NCI-H748 treated with DMSO at 0.1 percent for 48 hours (cell line): ENCODE measurements at regions not wholly inside any gene's neighbourhood (a gene's known extent, or its start where the extent isn't known, plus 50 kb on each side); places are given as distances from the start of the nearest gene placed in this dataset.
A peak's percentile ranks its signal among the peaks of the same experiment; 100 is the strongest.

Experiments used
- DNase-seq: peaks from one replicate; lab custom pipeline; 2025; lab: John Stamatoyannopoulos, UW

DNA sequence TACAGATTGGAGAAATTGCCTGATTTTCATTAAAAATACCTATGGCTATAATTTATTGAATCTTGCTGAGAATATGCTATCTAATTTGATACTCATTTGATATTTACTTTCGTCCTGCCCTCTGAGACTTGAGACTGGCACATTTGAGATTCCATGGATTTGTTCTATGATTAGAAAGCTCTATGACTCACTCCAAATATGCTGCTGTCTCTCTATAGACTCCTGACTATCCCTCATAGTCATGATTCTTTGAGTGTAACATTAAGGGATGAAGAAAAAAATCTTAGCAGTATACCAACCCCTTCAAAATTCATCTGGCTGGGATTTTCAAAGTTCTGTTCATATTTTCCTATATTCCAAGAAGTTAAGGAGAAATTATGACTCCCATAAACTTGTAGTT is 191.9 kb downstream of the LRIG3 start:
- DNase-seq, result no peak

DNA sequence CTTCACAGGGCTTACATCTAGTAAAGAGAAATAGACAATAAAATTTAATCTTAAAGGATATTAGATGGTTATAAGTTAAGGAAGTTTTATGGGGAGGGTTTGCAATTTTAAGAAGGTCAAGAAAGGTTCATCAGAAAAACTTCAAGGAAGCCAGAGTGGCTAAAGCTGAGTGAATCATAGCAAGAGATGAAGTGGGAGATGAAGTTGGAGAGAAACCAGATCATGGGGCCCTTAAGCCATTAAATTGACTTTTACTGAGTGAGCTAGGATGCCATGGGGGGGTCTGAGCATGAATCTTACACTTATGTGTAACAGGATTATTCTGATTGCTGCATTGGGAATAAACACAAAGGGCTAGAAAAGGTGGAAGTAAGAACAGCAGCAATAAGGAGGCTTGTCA is 189.2 kb downstream of the LRIG3 start:
- no peak for DNase-seq

DNA sequence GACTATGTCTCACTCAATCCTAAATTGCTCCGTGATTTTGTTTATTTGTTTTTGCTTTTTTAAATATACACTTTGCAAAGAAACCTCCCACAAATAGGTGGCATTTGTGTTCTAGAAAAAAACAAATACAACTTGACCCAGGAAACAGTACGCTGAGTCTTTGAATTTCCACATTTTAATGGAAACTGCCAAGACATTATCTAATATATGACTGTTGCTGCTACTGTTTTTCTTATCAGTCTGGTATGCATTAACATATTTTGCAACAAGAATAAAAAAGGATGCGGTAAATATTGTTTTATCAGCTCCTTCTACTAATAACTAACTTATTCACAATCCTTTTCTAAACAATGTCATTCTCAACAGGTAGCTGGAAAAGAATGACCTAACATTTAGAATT is 187.4 kb downstream of the LRIG3 start:
- no peak for DNase-seq

DNA sequence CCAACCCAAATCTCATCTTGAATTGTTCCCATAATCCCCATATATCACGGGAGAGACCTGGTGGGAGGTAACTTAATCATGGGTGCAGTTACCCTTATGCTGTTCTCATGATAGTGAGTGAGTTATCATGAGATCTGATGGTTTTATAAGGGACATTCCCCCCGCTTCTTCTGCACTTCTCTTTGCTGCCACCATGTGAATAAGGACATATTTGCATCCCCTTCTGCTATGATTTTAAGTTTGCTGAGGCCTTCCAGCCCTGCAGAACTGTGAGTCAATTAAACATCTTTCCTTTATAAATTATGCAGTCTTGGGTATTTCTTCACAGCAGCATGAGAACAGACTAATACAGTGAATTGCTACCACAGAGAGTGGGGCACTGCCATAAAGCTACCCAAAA is 179.1 kb downstream of the LRIG3 start:
- no peak for DNase-seq

DNA sequence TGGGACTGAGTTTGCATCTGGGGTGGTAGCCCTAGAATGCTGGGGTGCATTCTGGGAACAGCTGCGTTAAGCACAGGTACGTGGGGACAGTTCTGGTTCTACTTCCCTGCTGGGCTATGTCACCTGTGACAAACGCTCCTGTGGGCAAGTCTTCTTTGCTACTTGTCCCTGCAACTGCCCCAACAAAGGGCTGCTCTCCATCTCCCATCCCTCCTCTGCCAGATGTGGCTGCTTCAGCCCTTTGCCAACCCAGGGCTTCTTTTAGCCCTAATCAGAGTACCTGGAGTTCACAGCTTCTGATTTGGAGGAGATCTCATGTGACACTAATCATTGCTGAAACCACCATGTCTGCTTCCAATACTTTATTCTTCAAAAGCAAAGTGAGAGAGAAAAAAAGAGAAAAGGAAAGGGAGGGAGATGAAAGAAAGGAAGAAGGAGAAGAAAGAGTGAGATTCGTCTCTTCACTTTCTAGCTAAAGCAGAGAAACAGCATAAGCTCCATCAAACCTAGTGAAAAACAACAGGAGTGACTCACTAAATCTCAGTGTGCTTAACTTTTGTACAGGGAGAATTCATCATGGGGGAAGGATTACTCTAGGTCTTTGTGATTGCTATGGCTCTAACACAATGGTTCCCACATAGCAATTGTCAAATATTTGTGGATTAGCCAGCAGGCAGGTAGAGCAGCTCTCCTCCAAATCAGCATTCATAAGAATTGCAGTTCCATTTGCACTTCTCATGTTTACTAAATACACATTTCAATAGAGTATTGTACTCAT is 174.8 kb downstream of the LRIG3 start:
- DNase-seq, result no peak

DNA sequence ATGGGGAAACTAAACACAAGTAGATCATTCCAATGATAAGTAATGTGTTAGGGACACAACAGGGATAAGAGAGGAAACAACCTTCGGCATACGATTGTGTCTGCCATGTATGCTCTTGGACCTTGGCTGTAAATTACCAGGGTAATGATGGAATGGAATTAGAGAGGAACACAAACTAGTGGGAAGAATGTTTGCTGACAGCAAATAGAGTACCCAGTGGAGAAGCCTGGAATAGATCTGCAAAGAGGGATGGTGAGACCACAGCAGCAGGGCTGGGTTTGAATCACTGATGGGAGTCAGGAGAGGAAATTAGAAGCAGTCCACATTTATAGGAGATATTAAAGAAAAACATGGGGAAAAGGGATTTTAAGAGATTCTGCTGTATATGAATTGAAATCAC is 172.8 kb downstream of the LRIG3 start:
- DNase-seq, result no peak

DNA sequence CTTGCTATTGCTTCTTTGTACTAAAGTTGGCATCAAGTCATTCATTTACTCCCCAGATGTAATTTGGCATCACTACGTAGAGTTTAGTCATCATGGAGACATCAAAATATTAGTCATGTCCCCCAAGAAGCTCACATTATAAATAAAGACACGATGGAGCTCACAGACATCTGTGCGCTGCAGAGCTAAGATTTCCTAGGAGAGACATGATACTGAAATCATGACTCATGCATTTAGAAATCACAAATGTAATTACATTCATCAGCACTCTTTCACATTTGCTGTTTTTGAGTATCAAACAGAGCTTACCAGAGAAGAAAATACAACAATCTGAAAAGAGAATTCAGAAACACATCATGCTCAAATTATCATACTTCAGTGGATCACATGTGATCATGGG is 169.8 kb downstream of the LRIG3 start:
- no peak for DNase-seq

DNA sequence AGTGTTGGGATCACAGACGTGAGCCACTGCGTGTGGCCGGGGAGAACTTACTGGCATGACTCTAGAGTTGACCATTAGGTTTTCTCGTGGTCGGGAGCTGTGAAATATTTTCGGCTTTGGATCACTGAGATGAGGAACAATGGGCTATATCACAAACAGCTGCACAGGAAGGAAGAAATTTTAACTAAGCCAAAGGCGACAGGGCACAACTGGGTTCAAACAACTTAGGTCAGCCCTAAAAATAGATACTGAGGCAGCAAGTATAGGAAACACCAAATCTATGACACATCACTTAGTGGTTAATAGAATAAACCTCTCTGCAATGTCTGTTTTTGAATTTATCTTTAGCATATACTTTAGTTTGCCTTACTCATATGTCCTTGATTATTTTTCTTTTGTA is 162.9 kb downstream of the LRIG3 start:
- DNase-seq, result no peak

DNA sequence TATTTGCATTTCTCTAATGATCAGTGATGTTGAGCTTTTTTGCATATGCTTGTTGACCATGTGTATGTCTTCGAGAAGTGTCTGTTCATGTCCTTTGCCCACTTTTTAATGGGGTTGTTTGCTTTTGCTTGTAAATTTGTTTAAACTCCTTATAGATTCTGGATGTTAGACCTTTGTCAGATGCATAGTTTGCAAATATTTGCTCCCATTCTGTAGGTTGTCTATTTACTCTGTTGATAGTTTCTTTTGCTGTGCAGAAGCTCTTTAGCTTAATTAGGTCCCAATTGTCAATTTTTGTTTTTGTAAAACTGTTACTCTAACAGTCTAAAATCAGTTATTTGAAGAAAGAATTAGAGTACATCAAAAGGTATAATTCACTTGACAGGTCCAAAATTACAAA is 160.6 kb downstream of the LRIG3 start:
- peak; percentile 77 for DNase-seq

DNA sequence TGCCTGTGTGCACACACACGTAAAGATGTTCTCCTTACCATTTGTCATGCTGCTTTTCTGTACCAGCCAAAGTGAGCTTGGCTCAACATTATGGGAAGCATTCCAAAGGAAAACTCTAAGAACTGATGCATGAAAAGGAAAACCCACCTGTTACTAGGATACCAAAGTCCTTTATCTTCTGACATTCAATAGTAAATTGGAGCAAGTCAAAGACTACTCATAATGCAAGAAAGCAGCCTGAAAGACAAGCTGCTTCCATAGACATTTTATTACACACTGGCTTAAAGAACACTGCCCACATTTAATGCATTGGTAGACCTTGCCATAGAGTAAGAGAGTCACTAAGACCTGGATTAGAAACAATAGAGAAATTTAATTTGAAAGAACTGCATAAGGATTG is 159.0 kb downstream of the LRIG3 start:
- peak; percentile 22 for DNase-seq

DNA sequence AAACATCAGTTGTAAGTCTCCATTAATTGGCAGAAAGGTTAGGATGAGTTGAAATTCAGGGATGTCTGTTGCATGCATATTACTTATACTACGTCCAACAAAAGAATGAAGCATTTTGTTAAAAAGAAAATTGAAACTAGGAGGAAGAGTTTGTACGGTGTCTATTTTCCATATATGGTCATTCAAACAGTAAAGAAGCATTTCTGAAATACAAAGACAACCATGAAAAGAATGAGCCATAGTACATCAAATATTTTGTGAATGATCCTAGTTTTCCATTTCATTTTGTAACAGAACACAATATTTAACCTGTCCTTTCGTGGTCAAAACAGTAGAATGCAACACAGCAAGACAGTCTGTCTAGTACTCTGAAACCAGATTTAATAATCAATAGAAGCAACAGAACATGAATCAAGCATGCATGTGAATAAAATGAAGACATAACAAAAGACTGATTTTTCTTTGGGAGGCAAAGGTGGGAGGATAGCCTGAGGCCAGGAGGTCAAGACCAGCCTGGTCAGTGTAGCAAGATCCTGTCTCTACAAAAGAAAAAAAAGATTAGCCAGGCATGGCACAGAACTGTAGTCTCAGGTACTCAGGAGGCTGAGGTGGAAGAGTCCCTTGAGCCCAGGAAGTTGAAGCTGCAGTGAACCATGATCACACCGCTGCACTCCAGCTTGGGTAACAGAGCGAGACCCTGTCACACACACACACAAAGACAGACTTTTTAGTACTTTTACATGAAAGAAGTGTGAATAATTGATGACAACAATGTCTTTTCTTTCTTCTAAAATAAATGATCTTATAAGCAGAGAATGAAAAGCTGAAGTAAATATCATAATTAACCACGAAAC is 156.0 kb downstream of the LRIG3 start:
- no peak for DNase-seq

DNA sequence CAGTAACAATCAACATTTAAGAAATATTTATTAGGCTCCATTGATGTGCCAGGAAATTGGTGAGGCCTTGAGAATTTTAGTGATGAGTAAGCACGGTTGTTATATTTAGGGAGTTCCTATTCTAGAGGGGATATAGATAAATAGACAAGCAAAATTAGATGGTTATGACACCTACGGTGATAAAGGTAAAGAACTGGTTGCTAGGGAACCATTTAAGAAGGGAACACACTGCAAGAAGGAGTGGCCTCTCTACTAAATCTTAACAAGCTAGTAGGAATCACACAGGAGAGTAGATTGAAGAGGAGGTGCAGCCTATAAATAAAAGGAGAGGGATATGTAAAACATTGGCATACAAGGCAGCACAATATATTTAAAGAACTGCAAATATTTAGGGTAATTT is 155.2 kb downstream of the LRIG3 start:
- DNase-seq, result peak; percentile 77

DNA sequence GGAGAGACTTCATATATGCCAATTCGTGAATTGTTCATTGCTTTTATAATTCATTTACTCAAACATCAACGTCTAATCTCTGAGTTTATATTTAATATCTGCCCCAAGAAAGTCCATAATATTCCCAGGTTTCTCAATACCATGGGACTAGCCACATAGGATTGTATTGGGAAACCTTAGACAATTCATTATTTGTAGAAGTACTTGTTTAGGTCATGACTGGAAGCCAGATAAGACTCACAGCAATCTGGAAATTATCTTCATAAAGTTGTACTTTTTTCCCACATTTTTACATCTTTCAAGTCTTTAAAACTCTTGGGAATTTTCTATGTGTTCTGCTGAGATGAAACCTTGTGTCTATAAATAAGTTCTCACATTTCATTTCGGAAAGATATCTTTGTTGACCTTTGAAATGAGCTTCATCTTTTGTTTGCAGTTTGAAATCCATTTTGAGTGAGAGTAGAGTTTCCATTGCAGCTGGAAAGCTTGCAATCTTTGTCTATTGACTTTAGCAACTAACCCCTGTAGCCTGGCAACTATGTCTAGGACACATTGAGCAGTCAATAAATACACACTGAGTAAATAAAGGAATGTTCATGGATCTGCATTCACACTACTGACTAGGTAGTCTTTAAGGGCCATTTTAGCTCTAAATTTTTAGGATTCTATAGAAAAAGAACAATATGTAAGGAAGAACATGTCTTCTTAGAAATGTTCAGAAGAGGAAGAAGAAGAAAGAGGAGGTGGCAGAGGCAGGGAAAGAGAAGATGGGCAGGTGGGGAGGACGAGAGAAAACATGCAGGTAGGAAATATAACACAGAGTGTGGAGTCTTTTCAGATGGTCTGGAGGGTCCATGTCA is 154.4 kb downstream of the LRIG3 start:
- DNase-seq, result peak; percentile 96

DNA sequence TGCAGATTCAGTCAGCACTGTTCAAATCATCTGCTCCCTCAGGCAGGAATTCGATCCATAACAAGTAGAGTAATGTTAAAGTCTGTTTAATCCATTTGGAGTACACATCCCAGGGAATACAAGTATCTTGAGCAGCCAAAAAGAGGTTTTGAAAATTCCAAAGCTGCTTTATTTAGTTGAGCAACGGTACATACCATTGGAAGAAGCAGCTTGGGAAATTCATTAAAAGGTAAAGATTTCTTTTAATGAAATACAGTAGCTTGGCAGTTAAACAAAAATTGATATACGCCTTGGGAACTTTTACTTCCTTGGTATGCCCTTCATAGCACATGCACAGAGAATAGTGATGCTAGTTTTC is 153.8 kb downstream of the LRIG3 start:
- DNase-seq, result no peak

DNA sequence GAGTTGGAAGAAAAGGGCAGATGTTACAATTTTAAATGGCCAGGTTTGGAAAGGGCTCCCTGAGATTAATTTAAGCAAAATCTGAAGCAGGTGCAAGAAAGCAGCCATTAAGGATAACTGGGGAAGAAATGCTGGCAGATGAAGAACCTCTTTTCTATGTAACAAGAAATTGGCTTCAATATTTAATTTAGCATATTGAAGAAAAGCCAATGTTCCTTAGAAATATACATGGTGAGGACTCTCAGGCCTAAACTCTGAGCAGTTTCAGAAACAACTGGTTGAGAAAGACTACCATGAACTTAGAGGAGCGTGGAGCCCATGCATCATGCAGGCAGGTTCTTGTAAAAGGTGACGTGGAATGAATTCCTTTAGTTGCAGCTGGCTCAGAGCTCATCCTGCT is 152.8 kb downstream of the LRIG3 start:
- DNase-seq, result no peak

DNA sequence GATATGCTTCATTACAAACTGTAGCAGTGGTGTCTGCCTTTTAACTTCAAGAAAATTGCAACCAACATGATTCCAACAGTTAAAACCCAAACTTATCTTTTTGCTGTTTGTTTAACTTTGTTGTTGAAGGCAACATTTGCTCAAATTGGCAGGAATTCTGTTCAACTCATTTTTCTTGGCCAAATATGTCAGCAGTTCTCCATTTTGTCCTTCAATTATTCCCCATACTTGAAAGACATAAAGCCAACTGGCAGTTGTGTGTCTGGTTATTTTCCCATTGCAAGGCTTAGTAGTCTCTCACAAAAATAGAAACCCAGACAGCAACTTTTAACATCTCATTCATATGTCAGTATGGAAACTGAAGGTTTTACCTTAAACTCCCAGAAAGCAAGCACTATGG is 146.3 kb downstream of the LRIG3 start:
- no peak for DNase-seq

DNA sequence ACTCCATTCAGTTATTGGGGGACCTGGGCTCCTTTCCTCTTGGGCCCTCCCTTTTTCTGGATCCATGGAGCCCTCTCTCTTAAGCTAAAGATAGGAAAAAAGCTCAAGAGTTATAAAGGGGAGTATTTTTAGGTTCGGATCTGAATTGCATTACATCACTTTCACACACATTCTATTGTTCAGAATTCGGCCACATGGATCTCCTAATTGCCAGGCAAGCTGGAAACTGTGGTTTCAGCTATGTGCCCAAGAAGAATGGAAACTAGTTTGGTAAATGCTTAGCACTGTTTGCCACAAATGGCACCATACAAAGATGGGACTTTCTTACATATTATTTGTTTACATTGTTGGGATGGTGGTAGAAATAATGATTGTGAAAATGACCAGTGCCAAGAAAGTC is 145.6 kb downstream of the LRIG3 start:
- DNase-seq, result no peak

DNA sequence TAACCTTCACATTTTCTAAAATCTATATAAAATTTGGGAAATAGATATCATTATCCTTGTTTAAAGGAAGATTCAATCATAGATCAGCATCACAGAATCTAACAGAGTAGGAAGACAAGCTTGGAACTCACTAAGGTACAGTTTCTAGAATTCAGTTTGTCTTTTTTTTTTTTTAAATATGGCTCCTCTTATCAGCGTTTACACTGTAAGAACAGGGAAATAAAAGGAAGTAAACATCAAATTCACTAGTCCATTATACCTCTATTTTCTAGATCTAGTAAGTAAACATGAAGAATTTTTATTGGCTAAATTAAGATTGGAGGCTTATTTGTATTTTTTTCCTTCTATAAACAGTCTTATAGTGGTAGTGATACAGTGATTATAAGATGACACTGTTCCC is 144.9 kb downstream of the LRIG3 start:
- DNase-seq, result no peak

DNA sequence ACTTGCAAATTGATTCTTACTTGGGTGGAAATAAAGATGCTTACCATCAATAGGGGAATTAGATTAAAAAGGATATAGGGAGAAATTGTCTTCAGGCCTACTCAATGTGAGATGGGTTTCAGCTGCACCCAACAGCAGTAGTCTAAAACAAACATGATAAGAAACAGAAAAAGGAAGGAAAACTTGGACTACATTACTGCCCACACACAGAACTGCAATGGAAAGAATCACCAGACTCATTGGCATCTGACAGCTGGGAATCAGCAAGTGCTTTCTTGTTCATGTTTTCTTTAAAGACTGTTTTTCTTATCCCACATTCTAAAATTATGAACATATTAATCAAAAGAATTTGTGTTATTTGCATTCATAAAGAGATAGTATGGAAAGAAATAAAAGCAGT is 144.2 kb downstream of the LRIG3 start:
- no peak for DNase-seq

DNA sequence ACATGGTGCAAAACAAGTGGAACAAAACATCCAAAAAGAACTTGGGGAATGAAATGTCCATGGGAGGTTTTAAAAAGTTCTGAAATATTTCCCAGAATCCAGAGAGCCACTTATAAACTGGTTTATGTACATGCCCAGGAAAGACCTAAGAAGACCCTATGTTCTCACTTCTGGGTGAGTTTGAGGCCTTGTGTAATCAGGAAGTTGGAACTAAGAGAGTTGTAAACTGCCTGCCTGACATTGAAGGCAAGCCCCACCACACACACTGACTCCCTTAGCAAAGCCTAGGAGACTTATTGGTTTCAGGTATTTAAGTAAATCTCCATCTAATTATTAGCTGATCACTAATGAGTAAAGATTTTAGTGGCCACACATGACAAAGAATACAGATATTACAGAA is 142.5 kb downstream of the LRIG3 start:
- DNase-seq, result no peak

DNA sequence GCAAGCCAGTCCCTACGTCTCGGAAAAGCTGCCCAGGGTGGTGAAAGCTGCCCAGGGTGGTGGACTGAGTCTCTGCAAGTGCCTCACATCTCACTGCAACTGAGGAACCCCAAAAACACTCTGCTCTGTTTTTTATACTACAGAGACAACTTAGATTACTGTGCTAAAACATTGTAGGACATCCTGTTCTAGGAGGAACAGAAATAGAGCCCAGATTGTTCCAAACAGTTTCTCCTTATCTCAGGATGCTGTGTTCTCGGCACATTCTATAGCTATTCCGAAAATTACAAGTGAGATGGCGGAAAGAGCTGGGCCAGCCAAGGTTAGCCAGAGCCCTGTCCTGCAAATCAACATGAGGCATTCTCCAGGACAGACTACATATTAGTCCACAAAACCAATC is 138.7 kb downstream of the LRIG3 start:
- DNase-seq, result no peak

DNA sequence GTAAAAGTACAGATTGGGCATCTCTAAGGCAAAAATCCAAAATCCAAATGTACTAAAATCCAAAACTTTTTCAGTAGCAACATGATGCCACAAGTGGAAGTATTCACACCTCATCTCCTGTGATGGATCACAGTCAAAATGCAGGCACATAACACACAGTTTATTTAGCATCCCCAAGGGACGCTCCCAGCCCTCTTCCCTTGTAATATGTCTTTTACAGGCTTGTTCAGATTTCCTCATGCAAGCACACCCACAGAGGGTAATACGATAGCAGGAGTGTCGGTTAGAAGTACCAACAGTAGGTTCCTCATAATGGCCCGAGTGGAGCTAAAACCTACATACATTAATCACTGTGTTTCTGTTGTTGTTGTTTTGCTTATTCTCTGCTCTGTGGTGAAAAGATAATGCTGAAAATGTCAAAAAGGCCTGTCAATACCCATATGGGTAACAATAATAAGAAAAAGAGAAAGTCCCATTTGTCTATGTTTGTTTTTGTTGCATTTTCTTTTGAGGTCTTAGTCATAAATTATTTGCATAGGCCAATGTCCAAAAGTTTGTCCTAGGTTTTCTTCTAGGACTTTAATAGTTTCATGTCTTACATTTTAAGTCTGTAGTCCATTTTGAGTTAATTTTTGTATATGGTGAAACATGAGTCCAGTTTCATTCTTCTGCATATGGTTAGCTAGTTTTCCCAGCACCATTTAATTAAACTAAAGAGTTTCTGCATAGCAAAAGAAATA is 133.1 kb downstream of the LRIG3 start:
- DNase-seq, result peak; percentile 19
